GM18505 (cell line): ENCODE measurements at regions not wholly inside any gene's neighbourhood (a gene's known extent, or its start where the extent isn't known, plus 50 kb on each side); places are given as distances from the start of the nearest gene placed in this dataset.

Experiments used
- ATAC-seq: cut with Tn5 transposase; IDR thresholded peaks from one replicate; pipeline ENCODE4 v1.9.1; 2021; ENCODE audit not compliant: unreplicated experiment
- POLR2A ChIP-seq: IDR thresholded peaks from 4 replicates; pipeline ENCODE4 v1.6.1; 2011; ENCODE audit warnings: borderline replicate concordance; ENCODE audit not compliant: insufficient read depth, insufficient read length; ENCODE audit errors: extremely low read depth

- no peak for ATAC-seq
- no peak for TF ChIP-seq POLR2A
Measured at GRCh38 chrX:40343319-40343718, 237.5 kb upstream of the ATP6AP2 start.

DNA sequence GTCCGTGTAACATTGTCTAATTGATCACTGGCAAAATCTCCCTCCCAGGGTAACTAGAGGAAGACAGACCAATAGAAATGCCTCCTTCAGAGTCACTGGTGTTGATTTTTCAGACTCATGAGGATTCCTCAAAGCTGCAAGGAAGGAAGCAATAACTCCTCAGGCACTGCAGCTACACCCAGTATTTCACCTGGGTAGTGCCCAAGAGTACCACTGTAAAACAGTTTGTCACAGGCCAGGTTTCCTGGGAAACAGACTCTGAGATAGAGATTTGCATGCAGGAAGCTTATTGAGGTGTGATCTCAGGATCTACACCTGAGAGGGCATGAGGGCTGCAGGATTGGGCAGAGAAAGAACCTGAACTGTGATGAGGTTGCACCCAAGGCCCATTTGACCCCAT is 240.7 kb upstream of the ATP6AP2 start:
- no peak for TF ChIP-seq POLR2A
- ATAC-seq = no peak

GRCh38 chrX:40333344-40333743 is 235.6 kb upstream of the BCOR start:
- TF ChIP-seq POLR2A = no peak
- no peak for ATAC-seq

DNA sequence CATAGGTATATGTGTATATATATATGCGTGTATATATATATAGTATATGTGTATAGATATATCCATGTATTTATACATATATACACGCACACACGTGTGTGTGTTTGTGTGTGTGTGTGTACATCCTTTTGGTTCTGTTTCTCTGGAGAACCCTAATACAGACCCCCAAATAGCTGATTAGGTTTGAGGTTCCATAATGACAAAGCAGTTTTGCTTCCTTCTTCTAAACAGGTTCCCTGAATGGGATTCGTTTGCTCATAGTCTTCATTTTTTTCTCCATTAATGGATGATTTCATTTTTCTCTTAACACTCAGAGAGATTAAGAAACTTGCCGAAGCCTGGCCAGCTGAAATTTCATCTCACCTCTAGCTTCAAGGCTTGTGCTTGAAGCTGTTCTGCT is 234.0 kb upstream of the BCOR start:
- TF ChIP-seq POLR2A = no peak
- ATAC-seq = no peak

DNA sequence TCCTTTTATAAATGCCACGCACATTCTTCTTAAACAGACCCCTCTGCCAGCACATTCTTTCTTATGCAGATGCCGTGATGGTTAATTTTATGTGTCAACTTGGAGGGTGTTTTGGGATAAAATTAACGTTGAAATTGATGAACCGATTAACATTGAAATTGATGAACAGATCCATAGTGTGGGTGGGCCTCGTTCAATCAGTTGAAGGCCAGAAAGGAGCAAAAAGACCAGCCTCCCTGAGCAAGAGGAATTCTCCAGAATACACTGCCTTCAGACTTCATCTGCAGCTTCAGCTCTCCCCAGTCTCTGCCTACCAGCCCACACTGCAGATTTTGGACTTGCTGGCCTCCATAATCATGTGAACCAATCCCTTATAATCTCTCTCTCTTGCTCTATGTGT is 233.6 kb upstream of the BCOR start:
- no peak for TF ChIP-seq POLR2A
- ATAC-seq = no peak

DNA sequence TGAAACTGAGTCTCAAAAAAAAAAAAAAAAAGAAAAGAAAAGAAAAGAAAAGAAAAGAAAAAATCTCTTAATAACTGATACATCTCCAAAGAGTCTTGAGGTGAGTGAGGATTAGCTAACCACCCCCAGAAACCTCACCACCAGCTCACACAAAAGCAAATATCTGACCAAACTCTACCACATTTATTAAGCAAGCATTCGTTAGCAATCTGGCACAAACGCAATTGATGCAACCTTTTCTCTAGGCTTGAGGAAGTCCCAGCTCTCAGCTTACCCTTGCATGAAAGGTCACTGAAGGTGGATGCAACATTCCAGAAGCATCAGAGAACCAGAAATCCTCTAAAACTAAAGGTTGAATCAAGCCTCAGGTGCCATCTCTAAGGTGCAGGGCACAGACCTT is 231.9 kb upstream of the BCOR start:
- no peak for TF ChIP-seq POLR2A
- no peak for ATAC-seq

DNA sequence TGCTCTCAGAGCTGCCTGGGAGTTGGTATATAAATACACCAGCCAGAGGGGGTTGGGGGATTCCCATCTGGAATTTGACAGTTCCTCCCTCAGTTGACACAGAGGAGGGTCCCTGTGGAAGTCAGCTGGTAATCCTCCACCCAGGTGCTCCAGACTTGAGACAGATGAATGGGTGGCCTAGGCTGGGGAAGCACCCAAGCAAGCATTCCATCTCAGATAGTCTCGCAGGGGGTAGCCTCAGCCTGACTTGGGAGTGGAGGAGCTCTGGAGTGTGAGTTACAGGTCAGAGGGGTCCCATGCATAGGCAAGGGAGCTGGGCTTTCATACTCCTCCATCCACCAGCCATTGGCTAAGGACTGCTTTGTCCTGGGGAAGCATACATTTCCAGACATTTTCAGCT is 229.3 kb upstream of the BCOR start:
- no peak for TF ChIP-seq POLR2A
- ATAC-seq = no peak

GRCh38 chrX:40326186-40326965 is 228.6 kb upstream of the BCOR start:
- TF ChIP-seq POLR2A = no peak
- ATAC-seq = no peak

GRCh38 chrX:40325161-40325560 is 227.4 kb upstream of the BCOR start:
- no peak for ATAC-seq
- no peak for TF ChIP-seq POLR2A

DNA sequence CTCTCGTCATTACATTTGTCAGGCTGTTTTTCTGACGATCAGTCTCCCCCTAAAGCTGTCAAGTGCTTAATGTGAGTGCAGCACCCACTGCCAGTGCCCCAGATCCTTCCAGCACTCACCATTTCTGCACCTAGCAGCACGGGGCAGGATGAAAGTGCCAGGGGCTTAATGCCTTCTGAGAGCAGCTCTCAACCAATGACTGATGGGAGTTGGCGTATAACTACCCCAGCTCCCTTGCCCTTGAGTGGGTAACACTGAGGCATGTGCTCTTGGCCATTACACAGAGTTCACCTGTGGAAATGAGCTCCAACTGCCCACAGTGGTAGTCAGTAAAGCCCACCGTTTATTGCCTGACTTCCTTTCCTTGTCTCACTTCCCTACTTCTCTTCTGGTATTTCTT is 226.2 kb upstream of the BCOR start:
- ATAC-seq = no peak
- no peak for TF ChIP-seq POLR2A

GRCh38 chrX:40320819-40321218 is 223.1 kb upstream of the BCOR start:
- TF ChIP-seq POLR2A = no peak
- no peak for ATAC-seq

- no peak for TF ChIP-seq POLR2A
- ATAC-seq = no peak
Measured at GRCh38 chrX:40318801-40319200, 221.0 kb upstream of the BCOR start.

- TF ChIP-seq POLR2A = no peak
- ATAC-seq = no peak
Measured at GRCh38 chrX:40318076-40318475, 220.3 kb upstream of the BCOR start.

DNA sequence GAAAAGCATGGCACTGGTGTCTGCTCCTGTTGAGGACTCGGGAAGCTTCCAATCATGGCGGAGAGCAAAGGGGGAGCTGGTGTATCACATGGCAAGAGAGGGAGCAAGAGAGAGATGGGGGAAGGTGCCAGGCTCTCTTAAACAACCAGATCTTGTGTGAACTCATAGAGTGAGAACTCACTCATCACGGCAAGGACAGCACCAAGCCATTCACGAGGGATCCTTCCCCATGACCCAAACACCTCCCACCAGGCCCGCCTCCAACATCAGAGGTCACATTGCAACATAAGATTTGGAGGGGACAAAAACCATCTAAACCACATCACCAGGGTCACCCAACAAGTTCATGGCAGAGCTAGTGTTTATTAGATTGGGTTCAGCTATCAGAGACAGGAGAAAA is 218.7 kb upstream of the BCOR start:
- no peak for ATAC-seq
- TF ChIP-seq POLR2A = no peak

DNA sequence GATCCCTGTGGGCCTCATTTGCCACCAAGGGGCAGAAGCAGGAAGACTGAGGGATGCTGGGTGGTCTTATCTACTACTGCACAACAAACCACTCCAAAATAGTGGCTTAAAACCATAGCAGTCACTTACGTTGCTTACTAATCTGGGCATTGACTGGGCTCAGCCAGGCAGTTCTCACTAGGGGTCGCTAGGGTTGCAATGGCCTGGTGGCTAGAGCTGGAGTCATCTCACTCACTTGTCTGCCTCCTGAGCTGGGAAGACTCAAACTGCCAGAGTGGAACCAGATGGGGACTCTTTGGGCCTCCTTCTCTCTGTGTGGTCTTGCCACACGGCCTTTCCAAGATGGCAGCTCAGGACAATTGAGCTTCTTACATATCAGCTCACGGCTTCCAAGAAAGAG is 216.3 kb upstream of the BCOR start:
- ATAC-seq = no peak
- TF ChIP-seq POLR2A = no peak
